ENCODE measurements at regions not wholly inside any gene's neighbourhood (a gene's known extent, or its start where the extent isn't known, plus 50 kb on each side); places are given as distances from the start of the nearest gene placed in this dataset.
A peak's percentile ranks its signal among the peaks of the same experiment; 100 is the strongest.
"Not testable (repeated sequence)": the region's sequence is repeated elsewhere in the genome, so short reads cannot be mapped to it uniquely, and the experiment has no call there.

DNA sequence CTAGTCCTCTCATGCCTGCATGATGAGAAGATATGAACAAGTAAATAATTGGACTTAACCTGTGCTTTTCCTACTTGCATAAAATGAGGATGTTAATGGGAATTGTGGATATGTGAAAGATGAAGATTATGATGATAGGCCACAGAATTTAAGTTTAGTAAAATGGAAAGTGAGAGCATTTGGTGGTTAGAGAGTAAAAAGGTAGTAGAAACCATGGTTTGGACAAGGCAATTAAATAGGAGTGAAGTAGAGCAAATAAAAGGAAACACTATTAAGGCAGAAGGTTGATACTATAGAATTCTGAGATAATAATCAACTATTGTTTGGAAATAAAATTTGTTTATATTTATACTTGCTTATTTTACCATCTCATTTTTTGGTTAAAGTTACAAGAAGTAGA lies 1162.5 kb downstream of the MRPL39 start:
- DNase-seq: no peak

DNA sequence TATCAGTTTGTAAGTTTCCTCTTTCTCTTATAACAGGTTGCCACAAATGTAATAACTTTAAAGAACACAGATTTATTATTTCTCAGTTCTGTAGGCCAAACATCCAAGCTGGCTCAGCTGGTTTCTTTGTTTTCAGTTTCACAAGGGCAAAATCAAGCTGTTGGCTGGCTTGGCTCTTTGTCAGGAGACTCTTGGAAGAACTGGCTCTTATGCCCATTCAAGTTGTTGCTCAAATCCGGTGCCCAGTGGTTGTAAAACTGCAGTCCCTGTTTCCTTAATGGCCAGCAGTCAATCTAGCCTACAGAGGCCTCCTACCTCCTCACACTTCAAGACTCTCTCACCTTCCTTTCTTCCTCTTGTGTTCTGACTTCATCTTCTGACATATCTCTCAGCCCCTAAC lies 1171.0 kb downstream of the MRPL39 start:
- DNase-seq: no peak

DNA sequence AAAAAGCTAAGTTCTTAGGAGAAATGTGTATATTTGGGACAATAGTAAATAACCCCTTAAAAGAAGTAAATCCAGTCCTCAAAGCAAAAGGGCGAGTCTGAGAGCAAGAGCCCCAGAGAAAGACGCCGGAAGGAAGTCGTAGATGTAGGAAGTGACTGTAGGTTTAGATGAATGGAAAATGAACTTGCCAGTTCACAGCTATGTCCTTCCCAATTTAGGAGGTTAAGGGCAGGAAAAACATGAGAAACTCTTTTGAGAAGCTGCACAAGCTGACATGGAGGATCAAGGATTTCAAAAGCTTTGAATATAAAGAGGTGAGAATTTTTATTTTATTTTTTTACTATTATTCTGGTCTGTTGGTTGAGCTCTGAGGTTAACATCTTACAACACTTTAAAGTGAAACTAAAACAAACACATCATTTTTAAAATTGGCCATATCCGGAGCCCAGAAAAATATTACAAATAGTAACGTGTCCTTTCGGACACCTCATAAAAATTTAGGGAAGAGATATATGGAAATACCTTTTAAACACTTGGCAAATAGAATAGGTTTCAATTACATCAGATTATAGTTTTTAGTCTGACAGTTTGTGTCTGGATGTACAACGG lies 1178.6 kb downstream of the MRPL39 start:
- DNase-seq: peak; percentile 69

- DNase-seq: no peak
These were observed 1182.5 kb downstream of the MRPL39 start for GRCh38 chr21:24424776-24425175.

- DNase-seq: no peak
These were observed 1183.7 kb downstream of the MRPL39 start for GRCh38 chr21:24423546-24423945.

DNA sequence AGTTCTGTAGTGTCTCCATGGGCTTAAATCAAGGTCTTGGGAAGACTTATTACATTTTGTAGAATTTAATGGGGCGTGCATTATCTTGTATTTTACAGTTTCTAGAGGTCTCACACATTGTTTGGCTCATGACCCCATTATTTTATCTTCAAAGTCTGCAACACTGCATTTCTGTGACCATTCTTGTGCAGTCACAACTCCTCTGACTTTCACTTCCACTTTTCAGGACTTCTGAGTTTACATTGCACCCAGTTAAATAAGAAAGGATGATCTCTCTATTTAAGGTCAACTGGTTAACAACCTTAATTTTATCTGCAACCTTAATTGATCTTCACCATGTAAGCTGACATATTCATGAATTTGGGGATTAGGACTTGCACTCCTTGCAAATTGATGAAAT lies 1186.6 kb downstream of the MRPL39 start:
- DNase-seq: no peak

- DNase-seq: not testable (repeated sequence)
These were observed 1187.6 kb downstream of the MRPL39 start for GRCh38 chr21:24419641-24420040.

DNA sequence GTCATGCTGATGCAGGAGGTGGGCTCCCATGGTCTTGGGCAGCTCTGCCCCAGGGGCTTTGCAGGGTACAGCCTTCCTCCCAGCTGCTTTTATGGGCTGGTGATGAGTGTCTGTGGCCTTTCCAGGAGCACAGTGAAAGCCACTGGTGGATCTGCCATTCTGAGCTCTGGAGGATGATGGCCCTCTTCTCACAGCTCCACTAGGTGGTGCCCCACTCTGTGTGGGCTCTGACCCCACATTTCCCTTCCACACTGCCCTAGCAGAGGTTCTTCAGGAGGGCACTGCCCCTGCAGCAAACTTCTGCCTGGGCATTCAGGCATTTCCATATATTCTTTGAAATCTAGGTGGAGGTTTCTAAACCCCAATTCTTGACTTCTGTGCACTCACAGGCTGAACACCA lies 1188.6 kb downstream of the MRPL39 start:
- DNase-seq: no peak

DNA sequence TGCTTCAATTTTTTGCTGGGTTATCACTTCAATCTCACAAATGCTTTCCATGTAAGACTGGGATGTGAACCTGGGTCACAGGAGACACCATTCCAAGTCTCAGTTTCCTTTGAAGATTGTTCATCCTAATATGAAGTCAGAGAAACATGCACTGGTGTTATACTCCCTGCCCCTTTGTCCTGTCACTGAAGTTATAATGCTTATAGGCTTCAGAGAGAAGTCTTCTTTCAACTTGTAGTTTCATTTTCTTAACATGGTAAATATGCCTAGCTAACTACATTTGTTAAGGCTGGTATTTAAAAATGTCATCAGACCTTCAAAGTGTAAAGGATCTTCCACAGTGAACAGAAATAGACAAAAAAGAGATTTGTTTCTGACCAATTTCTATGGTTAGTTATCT lies 1195.9 kb downstream of the MRPL39 start:
- DNase-seq: no peak

- no peak for DNase-seq
These were observed 1204.1 kb downstream of the MRPL39 start for GRCh38 chr21:24403221-24403620.

- DNase-seq: peak; percentile 5
These were observed 1211.9 kb downstream of the MRPL39 start for GRCh38 chr21:24395320-24395923.

DNA sequence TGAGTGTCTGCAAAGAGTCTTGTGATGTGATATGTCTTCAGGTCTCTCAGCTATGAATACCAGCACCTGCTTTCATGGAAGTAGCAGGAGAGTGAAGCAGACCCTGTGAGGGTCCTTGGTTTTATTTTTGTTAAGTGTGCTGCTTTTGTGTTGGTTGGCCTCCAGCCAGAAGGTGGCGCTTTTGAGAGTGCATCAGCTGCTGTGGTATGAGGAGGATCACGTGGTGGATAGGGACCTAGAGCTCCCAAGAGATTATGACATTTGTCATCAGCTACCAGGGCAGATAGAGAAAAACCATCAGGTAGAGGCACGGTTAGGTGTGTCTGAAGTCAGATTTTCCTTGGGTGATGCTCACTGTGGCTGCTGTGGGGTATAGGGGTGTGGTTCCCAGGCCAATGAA lies 1232.1 kb downstream of the MRPL39 start:
- no peak for DNase-seq

DNA sequence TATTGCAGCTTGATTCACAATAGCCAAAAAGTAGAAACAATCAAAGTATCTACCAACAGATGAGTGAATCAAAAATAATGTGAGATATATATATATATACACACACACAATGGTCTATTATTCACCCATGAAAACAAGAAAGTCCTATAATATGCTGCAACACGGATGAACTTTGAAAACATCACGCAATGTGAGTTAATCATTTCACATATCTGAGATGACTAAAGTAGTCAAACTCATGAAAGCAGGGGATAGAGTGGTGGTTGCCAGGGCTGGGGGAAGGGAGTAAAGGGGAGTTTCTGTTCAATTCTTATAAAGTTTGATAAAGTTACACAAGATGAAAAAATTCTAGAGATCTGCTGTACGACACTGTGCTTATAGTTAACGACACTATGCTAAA lies 1234.8 kb downstream of the MRPL39 start:
- DNase-seq: no peak

DNA sequence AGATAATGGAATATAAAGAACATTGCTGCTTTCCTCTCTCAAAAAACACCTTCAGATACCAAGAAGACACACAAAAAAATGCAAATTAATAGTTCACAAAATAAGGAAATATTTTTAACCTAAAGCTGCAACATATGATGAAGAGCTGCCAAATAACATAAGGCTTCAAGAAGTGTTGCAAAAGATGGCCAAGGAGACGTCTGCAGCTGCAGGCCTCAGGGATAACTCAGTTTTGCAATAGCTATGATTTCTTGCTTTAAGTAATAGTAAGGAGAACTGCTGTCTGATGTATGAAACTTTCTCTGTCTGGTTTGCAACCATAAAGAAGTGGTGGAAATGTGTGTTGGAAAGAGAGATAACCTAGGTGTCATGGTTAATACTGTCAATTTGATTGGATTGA lies 1237.5 kb downstream of the MRPL39 start:
- peak; percentile 3 for DNase-seq

DNA sequence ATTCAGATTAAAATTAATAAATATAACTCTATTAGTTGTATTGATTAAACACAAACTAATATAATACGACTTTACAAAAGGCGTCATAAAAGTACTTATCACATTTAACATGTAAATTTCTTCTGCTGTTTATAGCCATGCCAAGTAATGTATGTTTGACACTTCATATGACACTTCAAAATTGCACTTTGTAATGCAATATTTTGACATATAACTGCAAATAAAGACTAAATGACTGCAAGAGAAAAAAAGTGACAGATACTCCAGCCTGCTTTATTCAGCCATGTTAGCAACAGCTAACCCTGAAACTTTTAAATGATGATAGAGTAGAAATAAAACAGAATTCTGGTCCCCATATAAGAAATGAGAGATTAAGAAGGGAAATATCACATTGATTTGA lies 1238.0 kb downstream of the MRPL39 start:
- no peak for DNase-seq

DNA sequence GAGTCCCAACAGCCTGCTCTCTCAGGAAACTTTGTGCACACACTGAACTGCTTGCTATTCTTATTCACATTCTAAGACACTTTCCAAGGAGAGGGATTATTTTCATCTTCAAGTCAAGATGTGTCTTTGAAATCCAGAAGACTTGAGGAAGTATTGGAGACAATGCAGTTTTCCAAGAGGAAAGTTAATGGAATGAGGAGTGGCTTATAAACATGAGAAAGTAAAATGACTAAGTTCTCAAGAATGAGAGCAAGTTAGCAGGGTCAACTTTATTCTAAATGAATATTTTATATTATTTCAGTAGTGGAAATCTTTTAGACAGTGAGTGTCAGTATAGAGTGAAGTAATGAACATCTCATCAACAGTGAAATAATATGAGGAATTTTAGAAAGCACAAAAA lies 1239.3 kb downstream of the MRPL39 start:
- no peak for DNase-seq

DNA sequence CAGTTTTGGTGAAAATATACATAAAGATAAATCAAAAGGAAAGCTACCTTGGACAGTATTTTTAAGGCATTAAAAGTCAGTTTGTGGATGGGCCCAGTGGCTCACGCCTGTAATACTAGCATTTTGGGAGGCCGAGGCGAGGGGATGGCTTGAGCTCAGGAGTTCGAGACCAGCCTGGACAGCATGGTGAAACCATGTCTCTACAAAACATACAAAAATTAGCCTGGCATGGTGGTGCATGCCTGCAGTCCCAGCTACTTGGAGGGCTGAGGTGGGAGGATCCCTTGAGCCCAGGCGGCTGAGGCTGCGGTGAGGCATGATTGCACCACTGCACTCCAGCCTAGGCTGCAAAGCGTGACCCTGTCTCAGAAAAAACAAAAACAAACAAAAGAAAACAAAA lies 1253.8 kb downstream of the MRPL39 start:
- no peak for DNase-seq

DNA sequence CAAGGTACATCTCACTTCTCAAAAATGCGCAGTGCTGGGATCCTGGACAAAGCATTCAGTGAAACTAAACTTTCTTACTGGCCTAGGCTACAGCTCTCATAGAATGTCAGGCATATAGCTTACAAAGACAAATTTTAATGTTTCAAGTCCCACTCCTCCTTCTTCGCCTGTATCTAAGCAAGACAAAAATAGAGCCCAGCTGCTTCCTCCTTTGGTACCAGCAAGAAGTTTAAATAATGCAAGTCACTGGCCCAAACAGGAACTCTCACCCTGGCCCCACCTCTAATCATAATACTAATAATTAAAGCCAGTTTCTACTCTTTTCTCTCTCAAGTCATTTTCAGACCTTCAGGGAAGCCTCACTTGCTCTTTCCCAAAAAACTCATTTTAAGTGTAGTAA lies 1267.9 kb downstream of the MRPL39 start:
- peak; percentile 73 for DNase-seq

DNA sequence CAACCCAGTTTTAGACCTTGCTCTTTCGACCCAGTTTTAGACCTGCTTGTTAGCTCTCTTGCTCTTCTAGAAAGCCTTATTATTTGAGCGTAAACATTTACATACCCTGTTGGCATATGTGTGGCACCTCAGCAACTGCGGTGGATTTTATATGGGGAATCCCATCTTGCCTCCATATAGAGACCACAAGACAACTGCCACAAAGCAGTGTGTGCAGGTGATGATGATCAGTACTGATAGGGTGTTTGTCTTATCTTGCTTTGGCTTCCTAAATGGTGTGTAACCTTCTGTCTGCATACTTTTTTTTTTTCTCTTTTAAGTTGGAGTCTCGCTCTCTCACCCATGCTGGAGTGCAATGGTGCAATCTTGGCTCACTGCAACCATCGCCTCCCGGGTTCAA lies 1270.8 kb downstream of the MRPL39 start:
- no peak for DNase-seq

GRCh38 chr21:24323536-24323935 lies 1283.7 kb downstream of the MRPL39 start:
- DNase-seq: no peak

GRCh38 chr21:24316277-24316922 lies 1290.9 kb downstream of the MRPL39 start:
- DNase-seq: no peak

GRCh38 chr21:24310788-24311187 lies 1296.5 kb downstream of the MRPL39 start:
- no peak for DNase-seq

- no peak for DNase-seq
These were observed 1299.1 kb downstream of the MRPL39 start for GRCh38 chr21:24308183-24308582.

GRCh38 chr21:24302400-24302799 lies 1304.9 kb downstream of the MRPL39 start:
- DNase-seq: no peak

- DNase-seq: no peak
These were observed 1309.2 kb downstream of the MRPL39 start for GRCh38 chr21:24298040-24298439.

All from hematopoietic multipotent progenitor cell treated with erythropoietin and hydrocortisone succinate and interleukin-3 and kit ligand, for 4 days (in vitro differentiated cells).